Cardiac muscle cell (in vitro differentiated cells and primary cell): ENCODE measurements at regions not wholly inside any gene's neighbourhood (a gene's known extent, or its start where the extent isn't known, plus 50 kb on each side); places are given as distances from the start of the nearest gene placed in this dataset.

Experiments
- DNase-seq, 2 donors: peaks; one replicate each; pipeline versions ENCODE4 v3.0.0 to v3.0.0-alpha.2; 2010 to 2017; ENCODE audit warnings: low read depth in 1 of 2, low spot score in 1 of 2
- H3K27ac ChIP-seq: fragments of 200-600 bp; sonication (generic); 2 replicates; pipeline ENCODE4 v1.5.1; 2016
- H3K27me3 ChIP-seq: fragments of 200-600 bp; sonication (generic); 2 replicates; pipeline ENCODE4 v1.6.0; 2016; ENCODE audit warnings: control low read depth
- H3K36me3 ChIP-seq: fragments of 200-600 bp; sonication (generic); 2 replicates; pipeline ENCODE4 v1.5.1; 2016; ENCODE audit warnings: control low read depth
- H3K4me1 ChIP-seq: fragments of 200-600 bp; sonication (generic); 2 replicates; pipeline ENCODE4 v1.8.1; 2017; ENCODE audit warnings: low read depth, mild to moderate bottlenecking, mixed run types
- H3K4me3 ChIP-seq: fragments of 200-600 bp; sonication (generic); 2 replicates; pipeline ENCODE4 v1.5.1; 2016; ENCODE audit warnings: mild to moderate bottlenecking
- H3K9me3 ChIP-seq: fragments of 200-600 bp; sonication (generic); 2 replicates; pipeline ENCODE4 v1.5.1; 2017; ENCODE audit warnings: low read depth, mild to moderate bottlenecking, control low read depth
- TF ChIP-seq, protein P1 (sequence below): IDR thresholded peaks from 2 replicates; pipeline ENCODE4 v1.5.1; 2012; ENCODE audit warnings: low read depth, mild to moderate bottlenecking, low read length

- no peak for DNase-seq
- no peak overlapping the region for H3K4me3 ChIP-seq
- TF ChIP-seq, protein P1, sequence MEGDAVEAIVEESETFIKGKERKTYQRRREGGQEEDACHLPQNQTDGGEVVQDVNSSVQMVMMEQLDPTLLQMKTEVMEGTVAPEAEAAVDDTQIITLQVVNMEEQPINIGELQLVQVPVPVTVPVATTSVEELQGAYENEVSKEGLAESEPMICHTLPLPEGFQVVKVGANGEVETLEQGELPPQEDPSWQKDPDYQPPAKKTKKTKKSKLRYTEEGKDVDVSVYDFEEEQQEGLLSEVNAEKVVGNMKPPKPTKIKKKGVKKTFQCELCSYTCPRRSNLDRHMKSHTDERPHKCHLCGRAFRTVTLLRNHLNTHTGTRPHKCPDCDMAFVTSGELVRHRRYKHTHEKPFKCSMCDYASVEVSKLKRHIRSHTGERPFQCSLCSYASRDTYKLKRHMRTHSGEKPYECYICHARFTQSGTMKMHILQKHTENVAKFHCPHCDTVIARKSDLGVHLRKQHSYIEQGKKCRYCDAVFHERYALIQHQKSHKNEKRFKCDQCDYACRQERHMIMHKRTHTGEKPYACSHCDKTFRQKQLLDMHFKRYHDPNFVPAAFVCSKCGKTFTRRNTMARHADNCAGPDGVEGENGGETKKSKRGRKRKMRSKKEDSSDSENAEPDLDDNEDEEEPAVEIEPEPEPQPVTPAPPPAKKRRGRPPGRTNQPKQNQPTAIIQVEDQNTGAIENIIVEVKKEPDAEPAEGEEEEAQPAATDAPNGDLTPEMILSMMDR, result no peak
- H3K27me3 ChIP-seq, result no peaks in the 10 kb centered on the region
- no peaks in the 10 kb centered on the region for H3K36me3 ChIP-seq
- H3K27ac ChIP-seq, result no peak overlapping the region
- no peaks in the 10 kb centered on the region for H3K9me3 ChIP-seq
- no peaks in the 10 kb centered on the region for H3K4me1 ChIP-seq
Measured at GRCh38 chr2:16003809-16004208, 63.5 kb downstream of the MYCN start.

- no peaks in the 10 kb centered on the region for H3K27me3 ChIP-seq
- no peaks in the 10 kb centered on the region for H3K4me1 ChIP-seq
- no peak overlapping the region for H3K27ac ChIP-seq
- no peaks in the 10 kb centered on the region for H3K9me3 ChIP-seq
- TF ChIP-seq, protein P1, result no peak
- no peak overlapping the region for H3K4me3 ChIP-seq
- DNase-seq, result no peak
- H3K36me3 ChIP-seq, result no peaks in the 10 kb centered on the region
Measured at GRCh38 chr2:16003152-16003551, 62.8 kb downstream of the MYCN start.

DNA sequence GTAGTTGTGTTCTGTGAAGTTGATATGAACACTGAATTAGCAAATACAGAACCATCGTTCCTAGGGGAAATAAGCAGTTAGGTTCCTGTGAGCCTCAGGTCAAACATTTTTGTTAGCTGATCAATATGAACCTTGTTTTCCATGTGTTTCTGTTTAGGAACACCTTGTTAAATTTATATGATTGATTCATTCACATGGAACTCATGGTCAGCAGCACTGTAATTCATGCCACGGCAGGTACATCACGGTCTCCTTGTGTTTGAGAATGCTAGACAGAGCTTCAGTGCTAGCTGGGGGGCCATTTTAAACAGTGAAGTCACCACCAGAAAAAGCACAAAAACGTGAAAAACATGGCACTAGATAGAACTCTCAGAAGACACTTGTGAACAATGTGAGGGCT lies 62.2 kb downstream of the MYCN start:
- no peaks in the 10 kb centered on the region for H3K36me3 ChIP-seq

GRCh38 chr2:16002144-16002543 lies 61.8 kb downstream of the MYCN start:
- H3K27me3 ChIP-seq, result no peaks in the 10 kb centered on the region
- H3K36me3 ChIP-seq, result no peaks in the 10 kb centered on the region
- no peak overlapping the region for H3K4me3 ChIP-seq

More for the DNA sequence above, 62.2 kb downstream of the MYCN start:
- TF ChIP-seq, protein P1, result no peak
- no peak overlapping the region for H3K27ac ChIP-seq
- H3K9me3 ChIP-seq, result no peaks in the 10 kb centered on the region
- H3K4me3 ChIP-seq, result no peak overlapping the region
- no peaks in the 10 kb centered on the region for H3K27me3 ChIP-seq
- DNase-seq, result no peak
- H3K4me1 ChIP-seq, result no peaks in the 10 kb centered on the region

GRCh38 chr2:16000642-16001041 lies 60.3 kb downstream of the MYCN start:
- Histone ChIP-seq H3K4me3 (no peak overlapping the region), H3K4me1 (no peaks in the 10 kb centered on the region), H3K27ac (no peak overlapping the region), H3K27me3 (no peaks in the 10 kb centered on the region), H3K36me3 (no peaks in the 10 kb centered on the region), H3K9me3 (no peaks in the 10 kb centered on the region)
- TF ChIP-seq, protein P1, result no peak
- no peak for DNase-seq

More at GRCh38 chr2:16002144-16002543, 61.8 kb downstream of the MYCN start:
- DNase-seq, result no peak
- Histone ChIP-seq H3K9me3 (no peaks in the 10 kb centered on the region), H3K4me1 (no peaks in the 10 kb centered on the region), H3K27ac (no peak overlapping the region)
- TF ChIP-seq, protein P1, result no peak
